ENCODE measurements at regions not wholly inside any gene's neighbourhood (a gene's known extent, or its start where the extent isn't known, plus 50 kb on each side); places are given as distances from the start of the nearest gene placed in this dataset.

DNA sequence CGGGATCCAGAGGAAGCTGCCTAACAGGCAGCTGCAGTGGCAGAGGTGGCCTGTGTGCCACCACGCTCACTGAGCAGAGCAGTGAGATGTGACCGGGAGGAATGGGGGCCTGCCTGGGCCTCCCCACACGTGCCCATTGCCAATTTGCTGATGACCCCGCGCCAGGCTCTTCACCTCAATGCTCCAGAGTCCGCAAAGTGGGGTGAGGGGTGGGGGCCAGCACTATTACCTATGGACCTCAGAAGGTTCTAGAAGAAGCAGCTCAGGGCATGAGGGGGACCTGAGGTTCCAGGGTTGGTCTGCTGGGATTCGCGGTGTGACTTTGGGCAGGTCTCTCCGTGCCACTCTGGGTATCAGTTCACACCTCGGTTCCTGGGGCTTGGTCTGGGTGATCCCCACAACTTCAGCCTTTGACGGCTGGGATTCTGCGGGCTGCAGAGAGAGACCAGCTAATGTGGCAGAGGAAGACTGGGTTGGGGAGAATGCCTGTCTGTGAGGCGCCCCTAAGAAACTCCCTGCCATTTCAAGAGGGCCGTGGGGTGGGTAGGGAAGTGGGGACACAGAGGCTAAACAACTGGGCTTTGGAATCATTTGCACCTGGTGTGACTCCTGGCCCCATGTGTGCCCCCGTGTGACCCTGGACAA is 231.0 kb upstream of the MVB12B start:
- no peak for DNase-seq

DNA sequence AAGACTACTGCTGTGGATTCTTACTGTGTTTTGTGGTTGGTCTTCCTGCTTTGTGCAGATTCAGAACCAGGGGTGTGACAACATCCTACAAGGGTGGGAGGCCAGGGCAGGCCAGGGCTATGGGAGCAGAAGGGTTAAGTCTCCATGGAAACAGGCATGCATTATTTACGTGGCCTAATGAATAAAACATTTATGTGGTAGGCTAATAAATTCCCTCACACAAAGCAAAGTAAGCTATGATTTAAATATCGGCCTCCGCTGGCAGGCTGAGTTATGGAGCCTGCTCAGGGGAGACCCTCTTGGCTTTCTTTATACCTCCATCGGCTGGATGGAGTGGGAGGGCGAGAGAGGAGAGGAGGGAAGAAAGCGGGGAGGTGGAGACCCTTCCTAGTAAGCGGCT is 230.3 kb upstream of the MVB12B start:
- no peak for DNase-seq

GRCh38 chr9:126097679-126098078 is 228.9 kb upstream of the MVB12B start:
- no peak for DNase-seq

DNA sequence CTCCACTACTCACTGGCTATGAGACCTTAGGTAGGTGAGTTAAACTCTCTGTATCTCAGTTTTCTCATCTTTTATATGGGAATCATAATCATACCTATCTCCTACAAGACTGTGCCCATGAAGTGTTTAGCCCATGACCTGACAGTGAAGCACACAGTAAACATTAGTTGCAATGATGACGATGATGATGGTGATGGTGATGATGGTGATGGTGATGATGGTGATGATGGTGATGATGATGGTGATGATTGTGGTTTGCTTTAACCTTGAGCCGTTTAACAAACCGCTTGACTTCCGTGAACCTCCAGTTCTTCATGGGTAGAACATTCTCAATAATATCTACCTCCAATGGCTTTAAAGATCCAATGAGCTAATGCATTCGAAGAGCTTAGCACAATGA is 220.2 kb upstream of the MVB12B start:
- DNase-seq, result no peak

- DNase-seq, result no peak
These were observed 218.9 kb upstream of the MVB12B start for GRCh38 chr9:126107693-126108092.

DNA sequence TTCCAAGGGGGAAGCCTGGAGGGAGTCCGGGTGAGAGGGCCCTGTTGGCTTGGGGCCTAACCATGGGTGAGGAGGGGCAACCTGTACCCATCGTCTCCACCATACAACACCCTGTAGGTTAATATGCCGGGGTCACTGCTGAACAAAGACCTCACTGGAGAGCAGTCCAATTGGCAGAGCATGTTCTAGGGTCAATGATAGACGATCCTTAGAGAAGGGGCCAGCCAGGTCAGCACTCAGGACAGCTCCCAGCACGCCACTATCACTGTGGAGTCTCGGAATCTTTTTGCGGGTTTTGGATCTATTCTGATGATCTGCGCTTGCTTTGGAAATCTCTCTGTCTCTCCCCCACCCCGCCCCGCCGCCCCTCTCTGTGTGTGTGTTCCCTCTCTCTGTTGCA is 218.4 kb upstream of the MVB12B start:
- no peak for DNase-seq

DNA sequence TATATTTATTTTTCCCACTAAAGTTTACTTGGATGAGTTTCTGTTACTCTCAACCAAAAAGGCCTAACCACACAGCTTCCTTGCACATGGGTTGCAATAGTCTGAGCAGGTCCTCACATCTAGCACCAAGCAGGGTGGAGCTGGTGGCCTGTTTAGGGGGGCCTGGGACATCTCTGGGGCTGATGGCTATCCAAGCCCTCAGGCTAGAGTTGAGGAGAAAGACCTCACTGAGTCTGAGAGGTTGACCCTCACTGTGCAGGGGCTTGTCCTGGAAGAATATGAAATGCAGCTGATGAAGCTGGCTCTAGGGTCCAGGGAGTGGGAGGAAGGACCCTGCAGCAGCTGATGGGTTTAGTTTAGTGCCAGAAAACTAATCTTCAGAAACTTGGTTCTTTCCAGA is 217.1 kb upstream of the MVB12B start:
- no peak for DNase-seq

DNA sequence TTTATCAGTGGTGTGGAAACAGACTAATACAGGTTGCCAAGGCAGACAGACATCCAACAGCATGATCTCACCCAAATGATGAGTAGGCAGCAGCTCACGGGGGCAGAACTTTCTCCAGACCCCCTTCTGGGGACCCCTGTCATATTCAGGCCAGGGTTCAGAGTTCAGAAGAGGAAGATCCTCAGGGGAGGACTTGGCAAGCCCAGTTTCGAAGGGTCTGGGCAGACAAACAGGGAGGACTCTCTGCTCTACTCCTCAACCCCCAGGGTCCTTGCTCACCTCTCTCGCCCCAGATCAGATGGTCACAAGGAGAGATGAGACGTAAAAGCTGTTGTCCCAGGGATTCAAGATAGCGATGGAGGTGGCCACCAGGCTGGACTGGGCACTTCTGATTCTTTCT is 215.1 kb upstream of the MVB12B start:
- no peak for DNase-seq

GRCh38 chr9:126112135-126112720 is 214.4 kb upstream of the MVB12B start:
- DNase-seq, result no peak

DNA sequence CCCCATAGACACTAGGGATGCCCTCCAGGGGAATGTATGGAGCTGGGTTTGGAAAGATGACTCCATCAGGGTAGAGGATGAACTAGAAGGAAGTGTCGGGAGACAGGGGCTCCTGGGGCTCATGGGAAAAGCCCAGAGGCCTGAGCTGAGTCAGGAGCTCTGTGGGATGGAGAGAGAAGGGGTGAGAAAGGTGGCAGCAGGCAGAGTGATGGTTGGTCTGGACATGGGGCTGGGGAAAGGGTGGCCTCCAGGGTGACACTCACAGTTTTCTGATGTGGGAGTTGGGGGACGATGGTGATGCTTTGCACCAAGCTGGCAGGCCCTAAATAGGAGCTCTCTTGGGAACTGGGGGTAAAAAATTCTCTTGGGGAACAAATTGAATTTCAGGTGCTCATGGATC is 213.5 kb upstream of the MVB12B start:
- no peak for DNase-seq

DNA sequence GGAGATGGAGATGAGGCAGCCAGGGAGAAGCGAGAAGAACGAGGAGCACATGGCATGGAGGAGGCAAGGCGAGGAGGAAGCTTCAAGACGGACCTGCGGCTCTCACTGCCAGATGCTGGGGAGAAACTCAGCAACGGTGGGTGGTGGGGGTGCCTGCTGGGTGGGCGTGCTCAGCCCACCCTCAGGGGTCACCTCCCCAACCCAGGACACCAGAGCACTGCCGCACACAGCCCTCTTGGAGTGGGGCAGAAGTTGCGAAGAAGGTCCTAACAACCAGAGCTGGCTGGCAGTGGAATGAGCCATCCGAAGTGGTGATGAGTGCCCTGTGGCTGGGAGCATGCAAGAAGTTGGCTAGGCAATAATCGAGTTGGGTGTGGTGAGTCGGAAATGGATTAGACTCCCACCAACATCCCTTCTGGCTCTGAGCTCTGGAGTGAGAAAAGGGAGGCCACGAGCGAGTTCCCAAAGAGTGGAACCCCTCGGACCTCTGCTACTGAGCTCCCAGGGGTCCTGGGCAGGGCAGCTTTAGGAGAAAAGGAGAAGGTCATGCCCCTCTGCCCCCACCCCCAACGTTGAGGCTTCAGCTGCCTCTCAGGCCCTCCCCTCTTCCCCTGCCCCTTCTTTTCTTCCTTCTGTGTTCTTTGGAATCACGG is 212.7 kb upstream of the MVB12B start:
- no peak for DNase-seq

GRCh38 chr9:126114409-126114760 is 212.2 kb upstream of the MVB12B start:
- no peak for DNase-seq

- DNase-seq, result no peak
These were observed 211.7 kb upstream of the MVB12B start for GRCh38 chr9:126114850-126115460.

GRCh38 chr9:126116351-126117157 is 210.1 kb upstream of the MVB12B start:
- no peak for DNase-seq

DNA sequence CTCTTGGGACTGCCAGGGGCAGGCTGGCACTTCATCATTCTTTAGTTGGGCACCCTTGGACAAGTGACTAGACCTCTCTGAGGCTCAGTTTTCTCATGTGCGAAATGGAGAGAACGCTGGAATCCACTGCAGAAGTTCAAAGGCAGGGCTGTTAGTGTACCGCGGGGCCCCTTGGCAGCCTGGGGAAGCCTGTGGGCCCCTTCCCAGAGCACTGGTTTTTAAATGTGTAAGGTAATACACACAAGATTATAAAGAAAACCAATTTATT is 209.5 kb upstream of the MVB12B start:
- no peak for DNase-seq

DNA sequence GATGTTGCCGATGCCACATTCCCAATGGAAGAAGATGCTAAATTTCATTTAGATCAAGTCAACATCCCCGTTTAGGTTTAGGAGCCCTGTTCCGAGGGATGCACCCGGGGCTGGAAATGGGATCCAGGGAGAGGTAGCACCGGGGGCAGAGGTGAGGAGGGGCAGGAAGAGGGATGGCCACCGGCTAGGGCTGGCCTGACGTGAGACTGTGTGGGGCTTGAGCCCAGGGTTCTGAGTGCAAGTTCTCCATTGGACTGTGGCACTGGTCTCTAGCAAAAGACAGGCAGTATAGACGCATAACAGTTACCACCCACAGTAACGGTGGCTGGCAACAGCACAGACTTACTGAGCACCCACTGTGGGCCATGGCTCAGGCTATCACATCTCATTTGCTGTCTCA is 209.0 kb upstream of the MVB12B start:
- DNase-seq, result no peak

DNA sequence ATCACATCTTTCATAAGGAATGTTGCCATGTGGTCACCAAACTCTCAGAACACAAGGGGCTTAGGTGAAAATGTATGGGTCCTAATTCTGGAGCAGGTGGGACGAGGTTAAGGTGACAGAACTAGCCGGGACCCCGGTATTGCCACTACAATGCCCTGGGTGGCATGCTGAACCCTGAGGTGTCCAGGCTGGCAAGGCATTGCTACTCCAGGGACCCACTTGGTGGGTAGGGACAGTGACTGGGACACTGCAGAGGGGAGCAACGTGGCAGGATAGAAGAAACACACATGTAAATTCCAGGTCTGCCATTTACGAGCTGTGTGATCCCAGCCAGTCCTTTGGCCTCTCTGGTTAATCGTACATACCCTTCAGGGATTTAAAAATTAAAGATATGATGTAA is 206.9 kb upstream of the MVB12B start:
- DNase-seq, result no peak

DNA sequence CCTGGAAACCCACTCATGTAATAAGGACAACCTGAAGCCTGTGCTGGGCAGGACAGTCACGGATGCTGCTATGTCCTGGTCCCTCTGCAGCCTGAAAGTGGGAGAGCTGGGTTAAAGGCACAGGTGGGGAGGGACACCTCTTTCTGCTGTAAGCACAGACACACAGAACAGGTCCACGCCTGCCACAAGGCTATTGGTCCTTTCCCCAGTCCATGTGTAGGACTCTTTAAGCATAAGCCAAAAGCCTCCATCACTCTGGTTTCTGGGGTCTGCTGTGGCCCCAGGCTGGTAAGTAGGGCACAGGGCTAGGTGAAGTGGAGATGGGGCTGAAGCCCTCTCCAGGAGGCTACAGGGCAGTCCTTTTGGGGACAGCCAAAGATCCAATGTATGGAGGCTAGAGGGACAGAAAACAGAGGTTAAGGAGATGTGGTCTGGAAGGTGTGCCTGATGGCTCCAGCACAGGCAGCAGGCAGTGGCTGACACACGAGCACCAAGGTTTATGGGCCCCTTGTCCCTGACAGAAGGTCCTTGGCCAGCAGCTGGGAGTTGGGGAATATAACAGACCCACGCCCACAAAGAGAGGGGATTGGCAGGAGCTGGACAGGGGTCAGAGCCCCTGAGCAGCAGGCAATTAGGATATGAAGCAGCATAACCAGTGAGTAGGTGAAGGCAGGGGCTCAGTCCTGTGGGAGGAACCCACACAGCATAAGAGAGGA is 203.6 kb upstream of the MVB12B start:
- no peak for DNase-seq

GRCh38 chr9:126123927-126124326 is 202.7 kb upstream of the MVB12B start:
- DNase-seq, result no peak

- no peak for DNase-seq
These were observed 201.5 kb upstream of the MVB12B start for GRCh38 chr9:126125177-126125576.

- DNase-seq, result no peak
These were observed 201.1 kb upstream of the MVB12B start for GRCh38 chr9:126125577-126125976.

DNA sequence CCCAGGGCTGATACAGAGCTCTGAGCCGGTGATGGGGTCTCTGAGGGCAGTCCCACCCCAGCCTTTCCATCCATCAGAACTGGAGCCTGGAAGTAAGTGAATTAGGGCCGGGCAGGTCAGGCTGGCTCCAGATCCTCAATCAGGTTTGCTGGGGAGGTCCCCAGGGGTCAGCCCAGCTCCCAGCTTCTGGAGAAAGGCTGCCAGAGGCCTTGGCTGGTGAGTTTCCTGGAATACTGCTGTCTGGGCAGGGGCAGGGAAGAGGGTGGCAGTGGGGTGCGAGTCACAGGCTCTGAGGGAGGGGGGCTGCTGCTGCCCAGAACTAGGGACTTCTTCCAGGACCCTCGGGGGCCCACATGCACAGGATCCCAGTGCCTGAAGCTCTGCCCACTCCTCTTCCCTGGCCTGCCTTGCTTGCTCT is 200.6 kb upstream of the MVB12B start:
- DNase-seq, result no peak

GRCh38 chr9:126126807-126127206 is 199.8 kb upstream of the MVB12B start:
- DNase-seq, result no peak
